Breast epithelium (tissue), 3 donors: ENCODE measurements at regions not wholly inside any gene's neighbourhood (a gene's known extent, or its start where the extent isn't known, plus 50 kb on each side); places are given as distances from the start of the nearest gene placed in this dataset.

Experiments
- POLR2A ChIP-seq: fragments of 450-650 bp; IDR thresholded peaks from one replicate; pipeline ENCODE4 v1.6.1; 2016; ENCODE audit warnings: antibody characterized with exemption, mild to moderate bottlenecking, moderate library complexity
- POLR2AphosphoS5 ChIP-seq, 3 donors: sonication (generic); formaldehyde crosslinking; IDR thresholded peaks; one replicate each; pipeline ENCODE4 v1.6.1; 2017; ENCODE audit warnings: antibody characterized with exemption in 3 of 3
- TF ChIP-seq, protein P1 (sequence below), 3 donors: fragments of 450-650 bp; IDR thresholded peaks; one replicate each; pipeline ENCODE4 v1.5.1; 2016 to 2017; ENCODE audit warnings: antibody characterized with exemption in 3 of 3, mild to moderate bottlenecking in 3 of 3, moderate library complexity in 3 of 3

- TF ChIP-seq, protein P1, sequence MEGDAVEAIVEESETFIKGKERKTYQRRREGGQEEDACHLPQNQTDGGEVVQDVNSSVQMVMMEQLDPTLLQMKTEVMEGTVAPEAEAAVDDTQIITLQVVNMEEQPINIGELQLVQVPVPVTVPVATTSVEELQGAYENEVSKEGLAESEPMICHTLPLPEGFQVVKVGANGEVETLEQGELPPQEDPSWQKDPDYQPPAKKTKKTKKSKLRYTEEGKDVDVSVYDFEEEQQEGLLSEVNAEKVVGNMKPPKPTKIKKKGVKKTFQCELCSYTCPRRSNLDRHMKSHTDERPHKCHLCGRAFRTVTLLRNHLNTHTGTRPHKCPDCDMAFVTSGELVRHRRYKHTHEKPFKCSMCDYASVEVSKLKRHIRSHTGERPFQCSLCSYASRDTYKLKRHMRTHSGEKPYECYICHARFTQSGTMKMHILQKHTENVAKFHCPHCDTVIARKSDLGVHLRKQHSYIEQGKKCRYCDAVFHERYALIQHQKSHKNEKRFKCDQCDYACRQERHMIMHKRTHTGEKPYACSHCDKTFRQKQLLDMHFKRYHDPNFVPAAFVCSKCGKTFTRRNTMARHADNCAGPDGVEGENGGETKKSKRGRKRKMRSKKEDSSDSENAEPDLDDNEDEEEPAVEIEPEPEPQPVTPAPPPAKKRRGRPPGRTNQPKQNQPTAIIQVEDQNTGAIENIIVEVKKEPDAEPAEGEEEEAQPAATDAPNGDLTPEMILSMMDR (IDR thresholded peaks at IDR 0.05), result no peak
- TF ChIP-seq POLR2AphosphoS5 (IDR thresholded peaks at IDR 0.05), result no peak
- no peak for TF ChIP-seq POLR2A
Measured at GRCh38 chr2:111705239-111705638, 178.8 kb downstream of the ANAPC1 start.
